ENCODE measurements at regions not wholly inside any gene's neighbourhood (a gene's known extent, or its start where the extent isn't known, plus 50 kb on each side); places are given as distances from the start of the nearest gene placed in this dataset.

DNA sequence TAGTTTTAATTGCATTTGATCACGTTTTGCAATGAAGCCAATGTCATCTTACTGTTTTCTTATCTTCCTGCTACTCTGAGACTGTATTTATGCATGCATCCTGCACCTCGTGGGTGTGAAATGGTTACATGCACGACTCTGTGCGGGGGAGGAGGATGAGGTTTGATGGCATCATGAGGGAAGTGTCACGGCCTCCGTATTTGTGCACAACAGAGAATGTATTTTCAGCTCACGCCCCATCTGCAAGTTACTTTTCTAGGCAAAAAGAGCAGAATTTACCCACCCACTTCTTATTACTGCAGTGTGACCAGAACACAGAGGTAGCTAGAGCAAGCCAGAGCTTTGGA lies 145.1 kb downstream of the TDRD15 start:
- no peak overlapping the region for H3K4me3 ChIP-seq (ENCODE audit: low read length)
- no peak overlapping the region for H3K9ac ChIP-seq (ENCODE audit: low read length)
- H3K4me1 ChIP-seq (ENCODE audit: control insufficient read depth, insufficient read depth, low read length), result no peaks in the 10 kb centered on the region
- no peak for DNase-seq (ENCODE audit: low read depth)
- no peaks in the 10 kb centered on the region for H3K9me3 ChIP-seq (ENCODE audit: control insufficient read depth, low read length)
- peaks cover 21% of the 10 kb centered on the region for H3K27me3 ChIP-seq (replicated peaks; ENCODE audit: control insufficient read depth, insufficient read depth, low read length)
- no peaks in the 10 kb centered on the region for H3K36me3 ChIP-seq (ENCODE audit: control insufficient read depth, insufficient read depth, low read length, severe bottlenecking)

DNA sequence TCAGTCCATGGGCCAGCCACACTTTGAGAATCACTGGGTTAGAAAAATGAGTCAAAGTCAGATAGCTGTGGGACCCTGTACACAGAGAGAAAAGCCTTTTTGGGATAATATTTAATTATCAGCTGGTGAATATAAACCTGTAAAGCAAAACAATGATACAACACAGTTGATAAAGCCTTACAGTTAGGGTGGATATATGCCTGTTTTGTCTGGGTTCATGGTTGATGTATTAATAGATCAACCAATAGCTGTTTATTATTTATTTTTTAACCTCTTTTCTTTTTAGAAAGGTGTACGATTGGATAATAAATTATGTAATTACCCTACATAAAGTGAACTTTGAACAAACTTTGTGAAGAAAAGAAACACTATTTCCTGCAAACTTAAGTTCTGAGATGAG lies 145.6 kb downstream of the TDRD15 start:
- no peaks in the 10 kb centered on the region for H3K36me3 ChIP-seq (ENCODE audit: control insufficient read depth, insufficient read depth, low read length, severe bottlenecking)
- H3K9me3 ChIP-seq (ENCODE audit: control insufficient read depth, low read length), result no peaks in the 10 kb centered on the region
- H3K4me3 ChIP-seq (ENCODE audit: low read length), result no peak overlapping the region
- no peaks in the 10 kb centered on the region for H3K4me1 ChIP-seq (ENCODE audit: control insufficient read depth, insufficient read depth, low read length)
- no peak overlapping the region for H3K9ac ChIP-seq (ENCODE audit: low read length)
- DNase-seq (ENCODE audit: low read depth), result no peak
- peaks cover 20% of the 10 kb centered on the region for H3K27me3 ChIP-seq (replicated peaks; ENCODE audit: control insufficient read depth, insufficient read depth, low read length)

GRCh38 chr2:21270083-21270491 lies 146.3 kb downstream of the TDRD15 start:
- H3K36me3 ChIP-seq (ENCODE audit: control insufficient read depth, insufficient read depth, low read length, severe bottlenecking), result no peaks in the 10 kb centered on the region
- peaks cover 16% of the 10 kb centered on the region for H3K27me3 ChIP-seq (replicated peaks; ENCODE audit: control insufficient read depth, insufficient read depth, low read length)
- H3K4me3 ChIP-seq (ENCODE audit: low read length), result no peak overlapping the region
- H3K9ac ChIP-seq (ENCODE audit: low read length), result no peak overlapping the region
- no peaks in the 10 kb centered on the region for H3K9me3 ChIP-seq (ENCODE audit: control insufficient read depth, low read length)
- H3K4me1 ChIP-seq (ENCODE audit: control insufficient read depth, insufficient read depth, low read length), result no peaks in the 10 kb centered on the region
- no peak for DNase-seq (ENCODE audit: low read depth)

DNA sequence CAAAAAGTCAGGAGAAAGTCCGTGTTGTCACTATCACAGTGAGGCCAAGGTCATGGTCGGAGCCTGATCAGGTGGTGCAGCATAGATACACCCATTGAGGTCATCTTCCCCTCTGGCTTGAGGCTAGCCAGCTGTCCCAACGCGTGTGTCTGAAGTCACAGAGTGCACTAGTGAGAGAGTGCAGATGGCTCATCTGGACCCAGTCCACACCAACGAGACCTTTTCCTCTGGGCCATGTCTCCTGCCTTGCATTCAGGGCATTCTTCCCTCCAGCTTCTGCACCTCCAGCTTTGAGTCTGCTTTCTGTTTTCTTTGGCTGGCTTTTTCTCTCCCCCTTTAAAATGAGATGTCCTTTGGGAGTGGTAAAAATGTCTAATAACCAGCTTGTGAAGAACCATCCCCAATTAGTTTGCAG lies 146.9 kb downstream of the TDRD15 start:
- Histone ChIP-seq H3K4me3 (ENCODE audit: low read length) (no peak overlapping the region), H3K9me3 (ENCODE audit: control insufficient read depth, low read length) (no peaks in the 10 kb centered on the region), H3K9ac (ENCODE audit: low read length) (no peak overlapping the region), H3K4me1 (ENCODE audit: control insufficient read depth, insufficient read depth, low read length) (no peaks in the 10 kb centered on the region), H3K27me3 (replicated peaks; ENCODE audit: control insufficient read depth, insufficient read depth, low read length) (peaks cover 20% of the 10 kb centered on the region), H3K36me3 (ENCODE audit: control insufficient read depth, insufficient read depth, low read length, severe bottlenecking) (no peaks in the 10 kb centered on the region)
- no peak for DNase-seq (ENCODE audit: low read depth)

- no peaks in the 10 kb centered on the region for H3K4me1 ChIP-seq (ENCODE audit: control insufficient read depth, insufficient read depth, low read length)
- no peak overlapping the region for H3K9ac ChIP-seq (ENCODE audit: low read length)
- H3K36me3 ChIP-seq (ENCODE audit: control insufficient read depth, insufficient read depth, low read length, severe bottlenecking), result no peaks in the 10 kb centered on the region
- H3K27me3 ChIP-seq (replicated peaks; ENCODE audit: control insufficient read depth, insufficient read depth, low read length), result peaks cover 16% of the 10 kb centered on the region
- H3K9me3 ChIP-seq (ENCODE audit: control insufficient read depth, low read length), result no peaks in the 10 kb centered on the region
- H3K4me3 ChIP-seq (ENCODE audit: low read length), result no peak overlapping the region
- DNase-seq (ENCODE audit: low read depth), result no peak
Measured at GRCh38 chr2:21276163-21276562, 152.4 kb downstream of the TDRD15 start.

- no peak for DNase-seq (ENCODE audit: low read depth)
- no peaks in the 10 kb centered on the region for H3K4me1 ChIP-seq (ENCODE audit: control insufficient read depth, insufficient read depth, low read length)
- H3K36me3 ChIP-seq (ENCODE audit: control insufficient read depth, insufficient read depth, low read length, severe bottlenecking), result no peaks in the 10 kb centered on the region
- H3K27me3 ChIP-seq (replicated peaks; ENCODE audit: control insufficient read depth, insufficient read depth, low read length), result peaks cover 5% of the 10 kb centered on the region
- no peak overlapping the region for H3K4me3 ChIP-seq (ENCODE audit: low read length)
- no peak overlapping the region for H3K9ac ChIP-seq (ENCODE audit: low read length)
- H3K9me3 ChIP-seq (ENCODE audit: control insufficient read depth, low read length), result no peaks in the 10 kb centered on the region
Measured at GRCh38 chr2:21277068-21278056, 153.6 kb downstream of the TDRD15 start.

DNA sequence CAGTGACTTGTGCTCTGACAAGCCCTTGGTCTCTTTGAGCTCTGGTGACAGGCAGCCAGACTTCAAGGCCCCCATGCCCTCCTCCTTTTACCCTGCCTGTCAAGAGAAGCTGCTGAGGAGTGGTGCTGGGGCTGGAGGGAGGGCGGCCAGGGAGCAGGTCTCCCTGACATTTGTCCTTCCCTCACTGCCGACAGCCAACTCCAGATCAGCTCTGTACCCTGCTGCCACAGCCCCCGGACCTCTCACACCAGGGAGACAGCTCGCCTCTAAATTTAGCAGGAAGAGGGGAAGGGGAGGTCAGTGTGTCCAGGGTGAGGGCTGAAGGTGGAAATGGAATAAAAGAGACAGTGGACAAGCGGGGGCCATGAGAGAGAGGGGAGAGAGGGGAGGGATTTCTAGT lies 155.8 kb downstream of the TDRD15 start:
- peaks cover 5% of the 10 kb centered on the region for H3K27me3 ChIP-seq (replicated peaks; ENCODE audit: control insufficient read depth, insufficient read depth, low read length)
- DNase-seq (ENCODE audit: low read depth), result no peak
- no peak overlapping the region for H3K9ac ChIP-seq (ENCODE audit: low read length)
- no peaks in the 10 kb centered on the region for H3K36me3 ChIP-seq (ENCODE audit: control insufficient read depth, insufficient read depth, low read length, severe bottlenecking)
- no peaks in the 10 kb centered on the region for H3K4me1 ChIP-seq (ENCODE audit: control insufficient read depth, insufficient read depth, low read length)
- H3K4me3 ChIP-seq (ENCODE audit: low read length), result no peak overlapping the region
- no peaks in the 10 kb centered on the region for H3K9me3 ChIP-seq (ENCODE audit: control insufficient read depth, low read length)

DNA sequence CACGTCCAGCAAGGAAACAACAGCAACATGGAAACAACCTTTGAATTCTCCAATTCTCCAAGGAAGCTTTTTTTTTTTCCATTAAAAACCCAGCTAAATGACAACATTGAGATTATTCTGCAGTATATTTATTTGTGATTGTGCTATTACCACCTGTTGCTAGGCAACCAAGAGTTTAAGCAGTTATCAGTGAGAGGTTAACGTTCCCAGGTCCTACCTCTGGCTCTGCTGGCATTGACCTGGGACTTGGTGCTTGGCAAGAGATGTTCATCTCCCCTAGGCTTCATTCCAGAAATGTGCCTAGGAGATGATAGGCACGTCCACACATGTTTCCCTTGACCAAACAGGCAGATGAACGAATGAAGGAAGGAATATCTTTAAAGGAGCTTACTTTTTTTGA lies 157.0 kb downstream of the TDRD15 start:
- Histone ChIP-seq H3K36me3 (ENCODE audit: control insufficient read depth, insufficient read depth, low read length, severe bottlenecking) (no peaks in the 10 kb centered on the region), H3K9ac (ENCODE audit: low read length) (no peak overlapping the region), H3K9me3 (ENCODE audit: control insufficient read depth, low read length) (no peaks in the 10 kb centered on the region), H3K4me1 (ENCODE audit: control insufficient read depth, insufficient read depth, low read length) (no peaks in the 10 kb centered on the region), H3K27me3 (replicated peaks; ENCODE audit: control insufficient read depth, insufficient read depth, low read length) (no peaks in the 10 kb centered on the region), H3K4me3 (ENCODE audit: low read length) (no peak overlapping the region)
- no peak for DNase-seq (ENCODE audit: low read depth)

GRCh38 chr2:21281384-21281783 lies 157.6 kb downstream of the TDRD15 start:
- no peak overlapping the region for H3K9ac ChIP-seq (ENCODE audit: low read length)
- H3K27me3 ChIP-seq (replicated peaks; ENCODE audit: control insufficient read depth, insufficient read depth, low read length), result no peaks in the 10 kb centered on the region
- H3K9me3 ChIP-seq (ENCODE audit: control insufficient read depth, low read length), result no peaks in the 10 kb centered on the region
- no peaks in the 10 kb centered on the region for H3K36me3 ChIP-seq (ENCODE audit: control insufficient read depth, insufficient read depth, low read length, severe bottlenecking)
- no peak overlapping the region for H3K4me3 ChIP-seq (ENCODE audit: low read length)
- no peak for DNase-seq (ENCODE audit: low read depth)
- H3K4me1 ChIP-seq (ENCODE audit: control insufficient read depth, insufficient read depth, low read length), result no peaks in the 10 kb centered on the region

GRCh38 chr2:21281791-21282514 lies 158.2 kb downstream of the TDRD15 start:
- H3K4me3 ChIP-seq (ENCODE audit: low read length), result no peak overlapping the region
- H3K4me1 ChIP-seq (ENCODE audit: control insufficient read depth, insufficient read depth, low read length), result no peaks in the 10 kb centered on the region
- DNase-seq (ENCODE audit: low read depth), result no peak
- no peaks in the 10 kb centered on the region for H3K9me3 ChIP-seq (ENCODE audit: control insufficient read depth, low read length)
- no peaks in the 10 kb centered on the region for H3K36me3 ChIP-seq (ENCODE audit: control insufficient read depth, insufficient read depth, low read length, severe bottlenecking)
- no peaks in the 10 kb centered on the region for H3K27me3 ChIP-seq (replicated peaks; ENCODE audit: control insufficient read depth, insufficient read depth, low read length)
- no peak overlapping the region for H3K9ac ChIP-seq (ENCODE audit: low read length)

GRCh38 chr2:21282515-21282898 lies 158.7 kb downstream of the TDRD15 start:
- H3K9ac ChIP-seq (ENCODE audit: low read length), result no peak overlapping the region
- no peaks in the 10 kb centered on the region for H3K36me3 ChIP-seq (ENCODE audit: control insufficient read depth, insufficient read depth, low read length, severe bottlenecking)
- no peaks in the 10 kb centered on the region for H3K9me3 ChIP-seq (ENCODE audit: control insufficient read depth, low read length)
- no peaks in the 10 kb centered on the region for H3K27me3 ChIP-seq (replicated peaks; ENCODE audit: control insufficient read depth, insufficient read depth, low read length)
- DNase-seq (ENCODE audit: low read depth), result no peak
- no peaks in the 10 kb centered on the region for H3K4me1 ChIP-seq (ENCODE audit: control insufficient read depth, insufficient read depth, low read length)
- no peak overlapping the region for H3K4me3 ChIP-seq (ENCODE audit: low read length)
